ENCODE measurements at regions not wholly inside any gene's neighbourhood (a gene's known extent, or its start where the extent isn't known, plus 50 kb on each side); places are given as distances from the start of the nearest gene placed in this dataset.
A peak's percentile ranks its signal among the peaks of the same experiment; 100 is the strongest.

DNA sequence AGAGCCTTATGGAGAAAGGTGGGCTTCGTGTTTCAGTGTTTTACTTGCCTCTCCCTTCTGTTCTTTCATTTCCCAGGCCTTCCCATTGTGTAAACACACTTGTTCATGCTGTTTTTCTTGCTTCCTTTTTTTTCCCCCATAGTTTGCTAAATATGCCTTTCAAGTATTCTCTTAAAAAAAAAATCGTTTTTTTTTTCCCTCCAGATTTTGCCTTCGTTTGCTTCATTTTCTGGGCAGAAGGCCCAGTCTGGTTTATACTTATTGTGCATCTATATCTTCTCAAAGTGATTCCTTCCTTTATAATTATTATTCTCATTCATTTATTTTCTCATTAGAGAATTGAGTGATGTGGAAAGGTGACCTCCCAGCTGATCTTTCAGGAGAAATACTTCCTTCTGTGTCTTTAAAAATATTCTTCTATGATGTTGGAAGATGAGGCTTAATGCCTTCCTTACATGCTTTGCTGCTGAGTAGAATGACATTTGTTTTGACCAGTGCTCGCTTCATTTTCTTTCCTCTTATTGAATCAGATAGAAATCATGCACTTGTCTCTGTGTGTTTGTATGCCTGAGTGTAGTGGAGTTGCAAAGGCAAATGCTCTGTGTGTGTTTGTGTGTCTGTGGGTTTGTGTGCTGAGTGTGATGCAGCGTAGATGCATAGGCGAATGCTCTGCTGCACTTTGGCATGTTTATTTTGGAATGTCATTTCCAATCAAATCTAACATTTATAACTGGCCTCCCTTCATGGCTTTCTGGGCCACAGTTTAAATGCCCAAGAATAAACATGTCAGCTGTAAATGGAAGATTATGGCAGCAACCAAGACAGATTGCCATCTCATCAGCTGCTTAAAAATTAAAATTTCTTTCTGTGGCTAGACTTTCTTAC lies 591.4 kb downstream of the FGF9 start:
- no peak for DNase-seq

- DNase-seq, result no peak
Measured at GRCh38 chr13:22263185-22263584, 592.3 kb downstream of the FGF9 start.

DNA sequence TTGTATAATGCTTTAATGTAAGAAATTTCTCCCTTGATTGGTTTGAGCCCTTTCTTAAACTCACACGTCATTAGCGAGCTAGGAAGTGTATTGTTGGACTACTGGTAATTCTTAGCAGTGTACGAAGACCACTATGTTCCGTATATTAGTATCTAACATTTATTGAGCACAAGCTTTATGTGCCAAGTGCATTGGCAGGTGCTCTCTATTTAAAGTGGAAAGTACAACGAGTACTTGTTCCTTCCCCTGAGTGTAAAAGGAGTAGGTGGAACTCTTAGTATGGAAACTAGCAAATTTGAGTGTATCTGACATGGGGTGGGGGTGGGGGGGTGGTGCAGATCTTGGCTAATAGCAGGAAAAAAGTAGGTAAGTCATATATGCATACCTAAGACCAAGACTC lies 594.7 kb downstream of the FGF9 start:
- DNase-seq, result no peak

- DNase-seq, result no peak
Measured at GRCh38 chr13:22270881-22271280, 600.0 kb downstream of the FGF9 start.

DNA sequence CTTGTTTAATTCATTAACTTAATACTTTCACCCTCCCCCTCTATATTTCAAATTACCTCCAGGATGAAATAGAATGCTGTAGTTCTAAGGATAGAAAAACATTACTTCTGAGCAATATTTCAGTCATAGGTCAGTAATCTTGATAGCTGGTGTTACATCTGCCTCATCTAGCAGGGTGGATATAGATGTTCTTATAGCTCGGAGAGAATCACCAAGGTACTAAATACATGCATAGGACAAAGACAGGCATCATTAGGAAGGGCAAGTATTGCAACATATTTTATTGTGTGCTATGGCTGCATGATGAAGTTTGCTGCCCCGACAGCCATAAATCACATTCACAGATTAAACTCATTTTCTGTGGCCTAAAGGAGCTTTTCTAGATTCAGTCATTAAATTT lies 601.0 kb downstream of the FGF9 start:
- DNase-seq, result no peak

DNA sequence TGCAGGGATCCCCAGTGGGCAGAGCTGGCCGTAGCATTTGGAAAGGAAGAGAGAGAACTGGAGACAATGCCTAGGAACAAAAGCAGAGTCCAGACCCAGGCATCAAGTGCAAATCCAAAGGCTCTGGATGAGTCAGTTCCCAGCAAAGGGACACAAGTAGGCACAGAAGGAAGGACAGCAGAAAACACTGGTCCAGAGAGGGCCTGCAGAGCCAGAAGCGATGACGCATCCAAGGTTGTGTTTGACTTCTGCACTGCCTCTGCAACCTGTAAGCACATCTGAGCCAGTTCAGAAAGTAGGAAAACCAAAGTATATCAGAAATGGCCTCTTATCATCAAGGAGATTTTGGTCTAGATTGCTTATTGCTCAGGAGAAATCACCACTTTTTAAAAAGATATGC lies 604.5 kb downstream of the FGF9 start:
- no peak for DNase-seq

DNA sequence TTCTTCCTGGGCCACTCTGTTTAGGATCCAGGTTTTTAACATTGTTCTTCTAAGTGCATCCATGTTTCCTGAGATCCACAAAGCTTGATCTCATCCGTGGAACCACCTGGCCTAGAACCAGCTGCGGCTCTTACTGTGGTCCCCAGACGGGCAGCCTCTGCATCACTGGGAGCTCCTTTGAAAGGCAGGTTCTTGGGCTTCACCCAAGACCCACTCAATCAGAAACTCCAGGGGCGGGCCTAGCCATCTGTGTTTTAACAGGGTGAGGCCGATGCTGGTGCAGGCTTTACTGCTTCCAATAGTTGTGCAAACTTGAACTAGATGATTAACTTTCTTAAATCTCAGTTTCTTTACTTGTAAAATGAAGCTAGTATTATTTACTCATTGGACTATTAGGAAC lies 605.7 kb downstream of the FGF9 start:
- no peak for DNase-seq

- DNase-seq, result peak; percentile 38
Measured at GRCh38 chr13:22278336-22278929, 607.6 kb downstream of the FGF9 start.

DNA sequence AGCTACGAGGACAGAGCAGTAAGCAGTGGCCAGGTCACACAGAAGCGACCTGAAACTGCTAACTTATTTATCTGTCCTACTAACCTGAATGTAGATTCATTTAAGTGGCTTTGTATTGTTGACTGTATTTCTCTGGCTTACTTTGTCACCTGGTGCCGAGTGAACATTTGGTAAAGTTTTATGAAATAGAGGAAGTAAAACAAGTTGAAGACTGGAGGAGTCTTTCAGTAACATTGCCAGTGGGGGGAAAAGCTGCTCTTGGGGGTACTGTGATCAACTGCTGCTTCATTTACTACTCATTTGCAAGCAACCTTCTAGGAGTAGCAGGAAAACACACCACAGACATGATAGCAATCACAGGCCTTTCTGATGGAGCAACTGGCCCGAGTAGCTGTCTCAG lies 615.0 kb downstream of the FGF9 start:
- DNase-seq, result no peak

- DNase-seq, result no peak
Measured at GRCh38 chr13:22286338-22286737, 615.5 kb downstream of the FGF9 start.

GRCh38 chr13:22287343-22287920 lies 616.6 kb downstream of the FGF9 start:
- no peak for DNase-seq

DNA sequence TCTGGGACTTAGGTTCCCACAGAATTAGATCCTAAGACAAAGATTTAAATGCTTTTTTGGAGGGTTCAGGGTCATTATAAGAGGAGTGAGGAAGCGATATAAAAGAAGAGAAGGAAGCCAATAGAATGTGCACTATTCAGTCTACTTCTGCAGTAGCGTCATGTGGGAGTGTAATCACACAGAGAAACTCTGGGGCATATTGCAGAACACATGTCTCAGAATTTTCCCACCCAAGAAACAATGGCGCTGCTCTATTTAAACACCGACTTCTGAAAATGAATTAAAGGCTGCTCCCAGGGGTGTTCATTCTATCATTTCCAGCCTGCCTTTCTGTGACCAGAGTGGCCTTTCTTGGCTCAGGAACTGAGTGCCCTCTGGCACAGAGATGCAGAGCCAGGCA lies 617.6 kb downstream of the FGF9 start:
- no peak for DNase-seq

- no peak for DNase-seq
Measured at GRCh38 chr13:22289711-22290110, 618.8 kb downstream of the FGF9 start.

DNA sequence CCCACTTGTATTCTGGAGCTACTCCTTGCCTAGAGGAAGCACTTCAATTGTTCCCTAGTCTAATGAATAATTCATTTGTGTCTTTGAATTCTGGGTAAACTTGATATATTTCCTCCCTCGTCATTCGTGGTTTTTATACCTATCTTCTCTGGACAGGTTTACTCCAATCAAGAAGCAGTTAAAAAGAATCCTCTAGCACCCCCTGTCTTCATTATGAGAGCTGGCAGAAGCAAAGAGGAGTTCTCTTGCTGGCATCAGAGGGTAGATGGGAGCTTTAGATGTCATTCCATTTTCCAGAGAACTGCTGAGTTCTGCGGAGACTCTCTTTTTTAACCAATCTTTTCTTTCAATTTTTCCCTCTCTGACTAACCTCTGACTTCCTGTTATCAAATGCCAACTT lies 627.7 kb downstream of the FGF9 start:
- no peak for DNase-seq

DNA sequence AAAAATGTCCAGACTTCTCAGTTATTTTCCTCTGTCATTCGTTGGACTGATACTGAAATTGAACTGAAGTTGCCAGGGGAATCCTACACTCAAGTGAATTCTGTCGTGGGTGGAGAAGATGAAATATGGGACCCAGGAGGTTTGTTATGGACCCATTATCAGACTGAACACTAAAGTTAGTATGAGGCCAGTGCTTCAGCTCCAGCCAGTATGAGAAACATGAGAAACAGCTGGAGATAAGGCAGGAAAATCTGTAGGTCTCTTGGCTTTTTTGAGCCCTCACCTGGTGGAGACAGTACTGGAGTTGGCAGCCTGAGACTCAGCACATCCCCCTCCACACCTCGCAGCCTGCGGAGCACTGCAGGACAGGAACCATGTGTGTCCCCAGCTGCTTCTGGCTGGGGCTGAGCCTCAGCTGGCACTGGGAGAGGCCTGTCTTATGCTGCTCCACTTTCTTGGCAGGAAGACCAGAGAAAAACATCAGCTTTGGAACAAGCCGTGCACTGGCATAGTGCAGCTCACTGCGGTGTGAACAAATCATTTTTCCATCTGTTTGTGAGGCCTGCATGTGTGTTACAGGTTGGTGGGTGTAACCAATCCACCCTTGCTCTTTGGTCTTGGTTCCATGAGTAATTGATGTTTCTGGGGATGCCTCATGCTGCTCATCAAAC lies 641.0 kb downstream of the FGF9 start:
- no peak for DNase-seq

GRCh38 chr13:22312405-22312803 lies 641.5 kb downstream of the FGF9 start:
- DNase-seq, result no peak

DNA sequence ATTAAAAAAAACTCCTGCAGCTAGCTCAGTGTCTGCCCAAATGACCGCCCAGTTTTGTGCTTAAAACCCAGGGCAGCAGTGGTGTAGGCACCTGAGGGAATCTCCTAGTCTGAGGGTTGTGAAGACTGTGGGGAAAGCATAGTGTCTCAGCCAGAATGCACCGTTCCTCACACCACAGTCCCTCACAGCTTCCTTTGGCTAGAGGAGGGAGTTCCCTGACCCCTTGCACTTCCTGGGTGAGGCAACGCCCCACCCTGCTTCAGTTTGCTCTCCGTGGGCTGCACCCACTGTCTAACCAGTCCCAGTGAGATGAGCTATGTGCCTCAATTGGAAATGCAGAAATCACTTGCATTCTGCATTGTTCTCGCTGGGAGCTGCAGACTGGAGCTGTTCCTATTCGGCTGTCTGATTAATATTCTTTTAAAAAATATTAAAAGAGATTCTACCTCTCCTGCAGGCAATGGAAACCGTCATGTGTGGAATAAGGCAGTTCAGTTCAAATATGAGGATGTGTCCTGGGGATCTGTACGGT lies 645.7 kb downstream of the FGF9 start:
- DNase-seq, result no peak

- DNase-seq, result no peak
Measured at GRCh38 chr13:22320991-22321390, 650.1 kb downstream of the FGF9 start.

DNA sequence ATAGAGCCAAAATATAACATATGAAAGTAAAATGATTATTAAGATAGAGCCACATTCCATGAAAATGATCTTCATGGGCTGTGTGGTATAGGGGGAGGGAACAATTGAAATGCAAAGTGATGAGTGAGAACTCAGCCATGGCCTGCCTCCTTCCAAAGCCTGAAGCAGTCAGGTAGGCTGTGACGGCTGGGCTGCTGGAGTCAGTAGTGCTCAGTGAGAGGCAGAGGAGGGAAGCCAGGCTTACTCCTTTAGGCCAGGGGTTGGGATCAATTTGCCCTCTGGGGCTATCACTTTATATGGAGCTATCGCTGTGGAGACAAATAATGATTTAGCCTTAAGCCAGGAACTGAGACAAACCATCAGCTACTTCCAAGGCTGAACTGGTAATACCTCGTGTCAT lies 654.9 kb downstream of the FGF9 start:
- no peak for DNase-seq

DNA sequence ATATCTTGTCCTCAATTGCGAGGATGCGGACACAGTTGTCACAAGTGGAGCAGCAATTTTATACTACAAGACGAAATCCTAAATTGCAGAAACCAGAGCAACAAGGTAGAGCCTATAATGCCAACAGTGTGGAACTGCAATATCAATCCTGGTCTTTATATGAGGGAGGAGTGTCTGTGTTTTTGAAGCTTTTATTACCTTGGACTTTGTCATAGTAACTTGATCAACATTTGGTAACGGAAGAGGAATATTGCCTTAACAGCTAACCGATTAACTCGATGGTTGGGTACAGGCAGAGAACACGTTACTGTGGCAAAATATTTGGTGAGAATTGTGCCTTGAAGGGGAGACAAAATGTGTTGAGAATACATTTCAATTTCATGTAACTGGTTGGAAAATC lies 661.5 kb downstream of the FGF9 start:
- no peak for DNase-seq

GRCh38 chr13:22336460-22336859 lies 665.6 kb downstream of the FGF9 start:
- DNase-seq, result no peak

DNA sequence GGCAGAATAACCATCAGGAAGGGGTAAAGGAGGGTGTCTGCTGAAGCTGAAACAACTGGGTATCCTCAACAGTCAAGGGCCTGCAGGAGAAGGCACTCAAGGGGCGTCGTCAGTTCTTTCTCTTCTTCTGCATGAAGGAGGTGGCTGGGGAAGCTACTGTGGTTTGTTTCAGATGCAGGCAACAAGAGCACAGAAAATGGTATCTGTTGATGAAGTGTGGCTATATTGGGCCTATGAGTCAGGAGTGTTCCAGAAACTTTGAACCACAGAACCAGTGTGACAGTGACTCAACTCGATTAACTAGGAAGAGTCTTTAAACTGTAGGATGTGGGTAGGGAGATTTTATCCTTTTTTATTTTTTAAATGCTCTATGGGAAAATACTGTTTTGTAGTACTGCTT lies 686.3 kb downstream of the FGF9 start:
- no peak for DNase-seq

DNA sequence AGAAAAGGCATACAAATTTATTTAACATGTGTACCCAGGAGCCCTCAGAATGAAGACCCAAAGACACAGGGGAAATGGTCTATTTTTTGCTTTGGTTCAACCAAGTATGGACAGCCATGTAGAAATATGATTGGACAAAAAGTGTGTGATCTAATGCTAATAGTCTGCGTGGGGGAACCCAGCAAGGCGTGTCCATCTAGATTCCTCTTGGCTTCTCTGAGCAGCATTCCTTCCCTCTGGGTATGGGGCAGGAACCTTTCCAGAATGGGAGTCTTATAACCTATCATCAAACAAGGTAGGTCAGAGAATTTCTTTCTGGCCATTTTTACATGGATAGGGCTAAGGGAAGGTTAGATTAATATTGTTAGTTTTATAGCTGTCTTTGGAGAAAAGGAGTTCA lies 698.2 kb downstream of the FGF9 start:
- no peak for DNase-seq

Data from effector CD8-positive, alpha-beta T cell (primary cell).